22Rv1 (cell line): ENCODE measurements at regions not wholly inside any gene's neighbourhood (a gene's known extent, or its start where the extent isn't known, plus 50 kb on each side); places are given as distances from the start of the nearest gene placed in this dataset.

Source experiments
- H3K27ac ChIP-seq: fragments of 450-650 bp; 2 replicates; pipeline ENCODE4 v1.5.1; 2017
- CTCF ChIP-seq: fragments of 450-650 bp; IDR thresholded peaks from 2 replicates; pipeline ENCODE4 v1.5.1; 2017; ENCODE audit warnings: mild to moderate bottlenecking
- ZFX ChIP-seq: fragments of 450-650 bp; IDR thresholded peaks from 2 replicates; pipeline ENCODE4 v1.6.1; 2017; ENCODE audit warnings: antibody characterized with exemption, borderline replicate concordance

GRCh38 chr2:235268535-235268934 lies 225.3 kb upstream of the AGAP1 start:
- H3K27ac ChIP-seq: no peak overlapping the region

GRCh38 chr2:235270291-235270690 lies 223.6 kb upstream of the AGAP1 start:
- no peak overlapping the region for H3K27ac ChIP-seq
- TF ChIP-seq CTCF (no peak), ZFX (no peak)

More at GRCh38 chr2:235268535-235268934, 225.3 kb upstream of the AGAP1 start:
- no peak for TF ChIP-seq ZFX
- no peak for TF ChIP-seq CTCF

- no peak overlapping the region for H3K27ac ChIP-seq
- TF ChIP-seq CTCF (no peak), ZFX (no peak)
Measured at GRCh38 chr2:235270956-235271355, 222.9 kb upstream of the AGAP1 start.

- TF ChIP-seq CTCF (no peak), ZFX (no peak)
- H3K27ac ChIP-seq: no peak overlapping the region
Measured at GRCh38 chr2:235271936-235272335, 221.9 kb upstream of the AGAP1 start.

- no peak overlapping the region for H3K27ac ChIP-seq
- TF ChIP-seq CTCF (no peak), ZFX (no peak)
Measured at GRCh38 chr2:235274023-235274422, 219.8 kb upstream of the AGAP1 start.

- no peak for TF ChIP-seq CTCF
- no peak for TF ChIP-seq ZFX
- no peak overlapping the region for H3K27ac ChIP-seq
Measured at GRCh38 chr2:235277485-235277884, 216.4 kb upstream of the AGAP1 start.

- no peak overlapping the region for H3K27ac ChIP-seq
- TF ChIP-seq ZFX (no peak), CTCF (no peak)
Measured at GRCh38 chr2:235278771-235279355, 215.0 kb upstream of the AGAP1 start.
